Liver (tissue), 3 donors: ENCODE measurements at regions not wholly inside any gene's neighbourhood (a gene's known extent, or its start where the extent isn't known, plus 50 kb on each side); places are given as distances from the start of the nearest gene placed in this dataset. TPM values are rescaled to one million over a fixed set of nuclear protein-coding genes. Genes with fewer than 3 reads are reported as not detected.

Source experiments
- NR2F2 ChIP-seq: IDR thresholded peaks from 2 replicates; pipeline ENCODE4 v1.6.1; 2016; ENCODE audit warnings: antibody characterized with exemption
- RXRA ChIP-seq, 2 donors: IDR thresholded peaks; 2 replicates each; pipeline ENCODE4 v1.6.1; 2017 to 2018; ENCODE audit warnings: antibody characterized with exemption in 2 of 2, mild to moderate bottlenecking in 1 of 2
- ZBTB33 ChIP-seq: IDR thresholded peaks from 2 replicates; pipeline ENCODE4 v1.6.1; 2016; ENCODE audit warnings: antibody characterized with exemption
- small RNA-seq: library from RNA; depleted of rRNA; stranded (forward); fragments of <200 nt; gene quantifications from one replicate; pipeline ENCODE3, GENCODE V24; 2014
- donor health status: healthy.

- no peak for TF ChIP-seq ZBTB33
- TF ChIP-seq NR2F2 = no peak
- TF ChIP-seq RXRA (IDR thresholded peaks at IDR 0.05) = no peak
Measured at GRCh38 chr7:124084024-124084423, 51.2 kb upstream of the TMEM229A start (continued).

Small RNA genes in the stretch of these regions (small RNA-seq; reads per million reads assigned to genes)
- not detected for gene RNU6-102P
